Small intestine (tissue), 7 donors: ENCODE measurements at regions not wholly inside any gene's neighbourhood (a gene's known extent, or its start where the extent isn't known, plus 50 kb on each side); places are given as distances from the start of the nearest gene placed in this dataset.
"Not testable (repeated sequence)": the region's sequence is repeated elsewhere in the genome, so short reads cannot be mapped to it uniquely, and the experiment has no call there.

Experiments used
- DNase-seq, 2 donors: peaks; one replicate each; pipeline versions ENCODE4 v3.0.0 to v3.0.0-alpha.2; 2013
- FAIRE-seq: peaks from 2 replicates; lab custom pipeline; 2012; peaks lifted over from hg19 to GRCh38; lab: Jason Lieb, UNC
- H3K27ac ChIP-seq, 3 donors: one replicate each; pipeline ENCODE4 v1.5.1; 2013; ENCODE audit warnings: low read length in 2 of 3, mild to moderate bottlenecking in 2 of 3, control low read depth in 1 of 3, inconsistent platforms in 1 of 3, low read depth in 1 of 3, moderate library complexity in 1 of 3
- H3K27me3 ChIP-seq, 3 donors: one replicate each; pipeline ENCODE4 v1.6.1; 2013; ENCODE audit warnings: low read length in 3 of 3, inconsistent platforms in 1 of 3; ENCODE audit not compliant: control insufficient read depth in 3 of 3, insufficient read depth in 3 of 3
- H3K36me3 ChIP-seq, 3 donors: one replicate each; pipeline ENCODE4 v1.6.1; 2013; ENCODE audit warnings: low read length in 3 of 3, inconsistent platforms in 1 of 3, low read depth in 1 of 3, mild to moderate bottlenecking in 1 of 3, moderate library complexity in 1 of 3; ENCODE audit not compliant: control insufficient read depth in 3 of 3, insufficient read depth in 2 of 3
- H3K4me1 ChIP-seq, 3 donors: one replicate each; pipeline ENCODE4 v1.6.1; 2013; ENCODE audit warnings: low read length in 2 of 3, inconsistent platforms in 1 of 3, low read depth in 1 of 3, mild to moderate bottlenecking in 1 of 3, moderate library complexity in 1 of 3; ENCODE audit not compliant: control insufficient read depth in 3 of 3, insufficient read depth in 2 of 3
- H3K4me3 ChIP-seq, 3 donors: one replicate each; pipeline ENCODE4 v1.5.1; 2013; ENCODE audit warnings: low read length in 3 of 3, control low read depth in 1 of 3, inconsistent platforms in 1 of 3, low read depth in 1 of 3, mild to moderate bottlenecking in 1 of 3, moderate library complexity in 1 of 3
- H3K9me3 ChIP-seq, 2 donors: one replicate each; pipeline ENCODE4 v1.6.1; 2013; ENCODE audit warnings: low read depth in 1 of 2, low read length in 1 of 2; ENCODE audit not compliant: control insufficient read depth in 2 of 2, insufficient read depth in 1 of 2
- WGBS, 3 donors: extraction: QIAGEN DNeasy Blood & Tissue Kit; methylation state at CpG; one replicate each; pipeline ENCODE4 v1.1.7; 2013; 5-methylcytosine and 5-hydroxymethylcytosine counted together
- donor health status: healthy with polysubstance abuse.
- donor health status: control.
- donor health status: control.
- donor health status: Bipolar disorder and iron deficiency.
- donor health status: healthy.

- H3K4me1 ChIP-seq, H3K4me3 ChIP-seq, H3K27me3 ChIP-seq, H3K9me3 ChIP-seq, DNase-seq, FAIRE-seq, H3K27ac ChIP-seq, H3K36me3 ChIP-seq: not testable (repeated sequence)
- 94 to 100% (median 98%) methylated on average over 3 of the region's 4 CpGs for WGBS, 3 donors
Measured at GRCh38 chr21:20201323-20201722, 796.9 kb upstream of the NCAM2 start.

GRCh38 chr21:20207335-20207734, 790.9 kb upstream of the NCAM2 start:
- DNase-seq = no peak
- Histone ChIP-seq H3K27me3 (no peaks in the 10 kb centered on the region), H3K27ac (no peak overlapping the region), H3K36me3 (no peaks in the 10 kb centered on the region), H3K4me3 (no peak overlapping the region), H3K4me1 (no peaks in the 10 kb centered on the region), H3K9me3 (no peaks in the 10 kb centered on the region)
- WGBS, 3 donors = 33 to 47% (median 40%) methylated on average over 3 of the region's 3 CpGs
- no peak for FAIRE-seq

- FAIRE-seq = no peak
- H3K4me3 ChIP-seq = no peak overlapping the region
- H3K4me1 ChIP-seq = no peaks in the 10 kb centered on the region
- DNase-seq = no peak
- WGBS, 3 donors = 76 to 85% (median 81%) methylated on average over 6 of the region's 6 CpGs
- H3K27ac ChIP-seq = no peak overlapping the region
- no peaks in the 10 kb centered on the region for H3K27me3 ChIP-seq
- H3K9me3 ChIP-seq = peaks cover 0 to 10% of the 10 kb centered on the region in 2 donors
- H3K36me3 ChIP-seq = no peaks in the 10 kb centered on the region
Measured at GRCh38 chr21:20215959-20216358, 782.2 kb upstream of the NCAM2 start.

- Histone ChIP-seq H3K27me3 (no peaks in the 10 kb centered on the region), H3K4me1 (no peaks in the 10 kb centered on the region), H3K4me3 (no peak overlapping the region), H3K36me3 (no peaks in the 10 kb centered on the region), H3K27ac (no peak overlapping the region), H3K9me3 (peaks cover 0 to 6% of the 10 kb centered on the region in 2 donors)
- FAIRE-seq (no peak), DNase-seq (no peak)
Measured at GRCh38 chr21:20220586-20220985, 777.6 kb upstream of the NCAM2 start.

GRCh38 chr21:20221981-20222380, 776.2 kb upstream of the NCAM2 start:
- H3K9me3 ChIP-seq, H3K36me3 ChIP-seq, H3K27ac ChIP-seq, FAIRE-seq, H3K4me1 ChIP-seq, H3K27me3 ChIP-seq, H3K4me3 ChIP-seq, DNase-seq: not testable (repeated sequence)
- 92 to 94% (median 93%) methylated on average over 12 of the region's 12 CpGs for WGBS, 3 donors

- H3K27ac ChIP-seq, FAIRE-seq, H3K4me1 ChIP-seq, H3K36me3 ChIP-seq, H3K4me3 ChIP-seq, DNase-seq, H3K27me3 ChIP-seq: not testable (repeated sequence)
- peaks cover 0 to 12% of the 10 kb centered on the region in 2 donors for H3K9me3 ChIP-seq
- 3 to 29% (median 9%) methylated on average over 1 of the region's 1 CpG for WGBS, 3 donors
Measured at GRCh38 chr21:20236649-20237048, 761.6 kb upstream of the NCAM2 start.

GRCh38 chr21:20249401-20249800, 748.8 kb upstream of the NCAM2 start:
- FAIRE-seq = no peak
- H3K4me3 ChIP-seq = no peak overlapping the region
- no peaks in the 10 kb centered on the region for H3K4me1 ChIP-seq
- H3K9me3 ChIP-seq = no peaks in the 10 kb centered on the region
- no peak overlapping the region for H3K27ac ChIP-seq
- WGBS, 3 donors = 43 to 59% (median 44%) methylated on average over 1 of the region's 1 CpG
- no peak for DNase-seq
- no peaks in the 10 kb centered on the region for H3K36me3 ChIP-seq
- no peaks in the 10 kb centered on the region for H3K27me3 ChIP-seq

GRCh38 chr21:20250337-20250736, 747.9 kb upstream of the NCAM2 start:
- no peak for FAIRE-seq
- Histone ChIP-seq H3K9me3 (no peaks in the 10 kb centered on the region), H3K27me3 (no peaks in the 10 kb centered on the region), H3K4me3 (no peak overlapping the region), H3K36me3 (no peaks in the 10 kb centered on the region), H3K4me1 (no peaks in the 10 kb centered on the region), H3K27ac (no peak overlapping the region)
- DNase-seq = no peak
- WGBS, 3 donors = 29 to 38% (median 36%) methylated on average over 3 of the region's 3 CpGs

- H3K36me3 ChIP-seq = no peaks in the 10 kb centered on the region
- H3K27me3 ChIP-seq = no peaks in the 10 kb centered on the region
- 92 to 93% (median 93%) methylated on average over 3 of the region's 3 CpGs for WGBS, 3 donors
- H3K4me1 ChIP-seq = no peaks in the 10 kb centered on the region
- no peak for FAIRE-seq
- no peak for DNase-seq
- H3K9me3 ChIP-seq = no peaks in the 10 kb centered on the region
- no peak overlapping the region for H3K4me3 ChIP-seq
- H3K27ac ChIP-seq = no peak overlapping the region
Measured at GRCh38 chr21:20253261-20253660, 744.9 kb upstream of the NCAM2 start.
